ENCODE measurements at regions not wholly inside any gene's neighbourhood (a gene's known extent, or its start where the extent isn't known, plus 50 kb on each side); places are given as distances from the start of the nearest gene placed in this dataset.

DNA sequence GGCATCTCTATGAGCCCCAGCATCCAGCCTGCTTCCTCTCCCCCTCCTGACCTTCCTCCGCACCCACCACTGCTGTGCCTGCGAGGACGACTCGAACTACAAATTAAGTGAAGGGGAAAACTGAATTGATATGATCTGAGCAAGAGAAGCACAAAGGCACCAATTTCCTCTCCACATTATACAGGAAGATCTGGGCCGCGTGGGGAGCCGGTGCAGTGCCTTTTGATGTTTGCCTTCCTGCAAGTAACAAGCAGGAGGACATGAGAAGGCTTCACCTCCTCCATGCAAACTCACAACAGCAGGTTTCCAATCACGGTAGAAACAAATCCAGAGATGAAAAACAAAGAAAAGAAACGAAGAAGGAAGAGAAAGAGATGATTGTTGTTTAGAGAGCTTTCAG, 57.8 kb upstream of the MMP2 start:
- TF ChIP-seq, protein P1, sequence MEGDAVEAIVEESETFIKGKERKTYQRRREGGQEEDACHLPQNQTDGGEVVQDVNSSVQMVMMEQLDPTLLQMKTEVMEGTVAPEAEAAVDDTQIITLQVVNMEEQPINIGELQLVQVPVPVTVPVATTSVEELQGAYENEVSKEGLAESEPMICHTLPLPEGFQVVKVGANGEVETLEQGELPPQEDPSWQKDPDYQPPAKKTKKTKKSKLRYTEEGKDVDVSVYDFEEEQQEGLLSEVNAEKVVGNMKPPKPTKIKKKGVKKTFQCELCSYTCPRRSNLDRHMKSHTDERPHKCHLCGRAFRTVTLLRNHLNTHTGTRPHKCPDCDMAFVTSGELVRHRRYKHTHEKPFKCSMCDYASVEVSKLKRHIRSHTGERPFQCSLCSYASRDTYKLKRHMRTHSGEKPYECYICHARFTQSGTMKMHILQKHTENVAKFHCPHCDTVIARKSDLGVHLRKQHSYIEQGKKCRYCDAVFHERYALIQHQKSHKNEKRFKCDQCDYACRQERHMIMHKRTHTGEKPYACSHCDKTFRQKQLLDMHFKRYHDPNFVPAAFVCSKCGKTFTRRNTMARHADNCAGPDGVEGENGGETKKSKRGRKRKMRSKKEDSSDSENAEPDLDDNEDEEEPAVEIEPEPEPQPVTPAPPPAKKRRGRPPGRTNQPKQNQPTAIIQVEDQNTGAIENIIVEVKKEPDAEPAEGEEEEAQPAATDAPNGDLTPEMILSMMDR (optimal IDR thresholded peaks at IDR 0.05 in 1 of 3, IDR thresholded peaks at IDR 0.05 in 1 of 3, conservative IDR thresholded peaks at IDR 0.05 in 1 of 3; ENCODE audit: extremely low read depth in 1 of 3, insufficient read depth in 2 of 3, low read length in 3 of 3): no peak
- TF ChIP-seq EZH2 (IDR thresholded peaks at IDR 0.05; ENCODE audit: low read length): no peak
